ENCODE measurements at regions not wholly inside any gene's neighbourhood (a gene's known extent, or its start where the extent isn't known, plus 50 kb on each side); places are given as distances from the start of the nearest gene placed in this dataset.

DNA sequence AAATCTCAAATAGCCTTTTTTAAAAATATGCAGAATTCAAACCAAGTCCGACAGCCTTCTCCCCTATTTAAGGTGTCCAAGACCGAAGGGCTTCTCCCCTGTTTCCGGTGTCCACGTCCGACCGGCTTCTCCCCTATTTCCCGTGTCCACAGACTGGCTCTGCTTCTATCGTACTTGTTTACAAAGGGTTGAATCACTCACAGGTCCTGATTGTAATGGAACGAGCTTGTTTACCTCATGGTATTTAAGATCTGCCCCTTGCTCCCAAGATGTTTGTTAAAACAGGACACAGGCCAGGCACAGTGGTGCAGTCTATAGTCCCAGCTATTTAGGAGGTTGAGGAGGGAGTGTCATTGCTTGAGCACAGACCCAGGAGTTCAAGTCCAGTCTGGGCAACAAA is 90.4 kb upstream of the ROBO2 start:
- TF ChIP-seq, protein P1, sequence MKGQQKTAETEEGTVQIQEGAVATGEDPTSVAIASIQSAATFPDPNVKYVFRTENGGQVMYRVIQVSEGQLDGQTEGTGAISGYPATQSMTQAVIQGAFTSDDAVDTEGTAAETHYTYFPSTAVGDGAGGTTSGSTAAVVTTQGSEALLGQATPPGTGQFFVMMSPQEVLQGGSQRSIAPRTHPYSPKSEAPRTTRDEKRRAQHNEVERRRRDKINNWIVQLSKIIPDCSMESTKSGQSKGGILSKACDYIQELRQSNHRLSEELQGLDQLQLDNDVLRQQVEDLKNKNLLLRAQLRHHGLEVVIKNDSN (IDR thresholded peaks at IDR 0.05): no peak
- TF ChIP-seq EP300 (IDR thresholded peaks at IDR 0.05; ENCODE audit: borderline replicate concordance) (no peak), TAF1 (IDR thresholded peaks at IDR 0.05; ENCODE audit: low read depth) (no peak), MAX (IDR thresholded peaks at IDR 0.05) (no peak)
